ENCODE measurements at regions not wholly inside any gene's neighbourhood (a gene's known extent, or its start where the extent isn't known, plus 50 kb on each side); places are given as distances from the start of the nearest gene placed in this dataset.

DNA sequence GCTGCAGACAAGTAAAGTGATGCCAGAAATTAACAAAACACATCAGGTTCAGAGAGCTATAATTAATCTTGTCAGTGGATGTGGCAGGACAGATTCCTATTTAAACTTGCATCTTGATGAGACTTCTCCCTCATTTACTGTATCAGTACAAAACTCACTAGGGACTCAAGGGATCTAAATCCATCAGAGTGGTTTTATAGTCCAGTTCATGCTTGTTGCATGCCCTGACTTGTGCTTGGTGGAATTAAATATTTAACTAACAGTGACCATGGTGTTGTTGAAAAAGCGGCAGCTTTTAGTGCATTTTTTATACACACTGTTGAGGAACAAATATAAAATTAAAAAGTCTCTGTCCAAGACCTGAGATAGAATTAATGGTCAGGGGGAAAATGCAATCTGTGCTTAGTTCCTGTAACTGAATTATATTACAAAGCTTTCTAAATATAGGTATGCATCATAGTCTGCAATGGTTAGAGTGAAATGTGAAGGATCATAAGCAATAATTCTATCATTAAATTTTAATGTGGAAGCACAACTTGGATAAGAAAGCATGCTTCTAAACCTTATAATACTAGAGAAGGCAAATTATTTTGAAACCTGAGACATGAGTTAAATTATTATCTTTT lies 1475.5 kb upstream of the TENM4 start:
- TF ChIP-seq JUNB (IDR thresholded peaks at IDR 0.05) (no peak), RAD51 (IDR thresholded peaks at IDR 0.05) (no peak)
